ENCODE measurements at regions not wholly inside any gene's neighbourhood (a gene's known extent, or its start where the extent isn't known, plus 50 kb on each side); places are given as distances from the start of the nearest gene placed in this dataset.

GRCh38 chr2:155412598-155412997 lies 714.1 kb downstream of the KCNJ3 start:
- ChIA-PET CTCF (interaction anchor here (1.3 kb wide), 1 partner anchor 35 kb away, joined by 5 read pairs; no protein-coding TSS in a partner anchor), POLR2A (no interaction called here)
- Mint-ChIP-seq H3K36me3 (peaks cover 15% of the 10 kb centered on the region), H3K27me3 (ENCODE audit: low read depth) (peaks cover 44% of the 10 kb centered on the region), H3K27ac (no peak overlapping the region), H3K9me3 (peaks cover 19% of the 10 kb centered on the region), H3K4me1 (peaks cover 29% of the 10 kb centered on the region), H3K4me3 (no peak overlapping the region)
- DNase-seq (ENCODE audit: low spot score) (no peak), ATAC-seq (peak; percentile 52)
- no peak for TF ChIP-seq ZNF425 (CRISPR knock-in tag; conservative IDR thresholded peaks at IDR 0.05)
- no peak for TF ChIP-seq ZSCAN18 (CRISPR knock-in tag; IDR thresholded peaks at IDR 0.05)
- TF ChIP-seq ATF6 (CRISPR knock-in tag; IDR thresholded peaks at IDR 0.05), result no peak
- no peak for TF ChIP-seq CREB1 (CRISPR knock-in tag; IDR thresholded peaks at IDR 0.05)

- Mint-ChIP-seq H3K4me1 (peaks cover 17% of the 10 kb centered on the region), H3K4me3 (no peak overlapping the region), H3K27me3 (ENCODE audit: low read depth) (0 out of 2 replicates have a peak, but pooled peaks cover 3% of the 10 kb centered on the region), H3K36me3 (peaks cover 32% of the 10 kb centered on the region), H3K27ac (no peak overlapping the region), H3K9me3 (peaks cover 34% of the 10 kb centered on the region)
- ChIA-PET POLR2A (no interaction called here), CTCF (no interaction called here)
- peak; percentile 69 for ATAC-seq
- TF ChIP-seq SMAD3 (CRISPR knock-in tag; IDR thresholded peaks at IDR 0.05; ENCODE audit: borderline replicate concordance) (no peak), KAT7 (CRISPR knock-in tag; IDR thresholded peaks at IDR 0.05; ENCODE audit: borderline replicate concordance) (no peak), ELF4 (CRISPR knock-in tag; IDR thresholded peaks at IDR 0.05; ENCODE audit: low read depth) (no peak), STAT6 (CRISPR knock-in tag; conservative IDR thresholded peaks at IDR 0.05; ENCODE audit: low read depth) (no peak), E2F1 (CRISPR knock-in tag; IDR thresholded peaks at IDR 0.05) (no peak), FOXP1 (CRISPR knock-in tag; IDR thresholded peaks at IDR 0.05; ENCODE audit: borderline replicate concordance) (no peak)
- DNase-seq (ENCODE audit: low spot score), result no peak
Observed at GRCh38 chr2:155404433-155405002, 706.0 kb downstream of the KCNJ3 start.

- Mint-ChIP-seq H3K27ac (no peak overlapping the region), H3K36me3 (no peaks in the 10 kb centered on the region), H3K4me1 (no peaks in the 10 kb centered on the region), H3K4me3 (no peak overlapping the region), H3K27me3 (ENCODE audit: low read depth) (no peaks in the 10 kb centered on the region), H3K9me3 (no peaks in the 10 kb centered on the region)
- no peak for TF ChIP-seq CTCF (IDR thresholded peaks at IDR 0.05)
- CTCF ChIA-PET, result no interaction called here
- POLR2A ChIA-PET, result no interaction called here
- DNase-seq (ENCODE audit: low spot score), result no peak
- no peak for ATAC-seq
Observed at GRCh38 chr2:155393406-155393805, 694.9 kb downstream of the KCNJ3 start.
